NCI-H69 (cell line): ENCODE measurements at regions not wholly inside any gene's neighbourhood (a gene's known extent, or its start where the extent isn't known, plus 50 kb on each side); places are given as distances from the start of the nearest gene placed in this dataset.
"Not testable (repeated sequence)": the region's sequence is repeated elsewhere in the genome, so short reads cannot be mapped to it uniquely, and the experiment has no call there.

ENCODE experiments used
- DNase-seq: peaks from one replicate; lab custom pipeline; 2025; lab: John Stamatoyannopoulos, UW

- DNase-seq = no peak
Observed at GRCh38 chr3:68676136-68676535, 256.2 kb downstream of the TAFA4 start.

GRCh38 chr3:68667346-68667745 lies 265.0 kb downstream of the TAFA4 start:
- DNase-seq = no peak

- peak; percentile 1 for DNase-seq
Observed at GRCh38 chr3:68666429-68667136, 265.8 kb downstream of the TAFA4 start.

GRCh38 chr3:68664276-68664675 lies 268.1 kb downstream of the TAFA4 start:
- DNase-seq = no peak

- no peak for DNase-seq
Observed at GRCh38 chr3:68662176-68662575, 270.2 kb downstream of the TAFA4 start.

- not testable (repeated sequence) for DNase-seq
Observed at GRCh38 chr3:68650657-68651056, 281.7 kb downstream of the TAFA4 start.

- no peak for DNase-seq
Observed at GRCh38 chr3:68648494-68648893, 283.9 kb downstream of the TAFA4 start.

- no peak for DNase-seq
Observed at GRCh38 chr3:68631850-68632545, 300.3 kb downstream of the TAFA4 start.

- no peak for DNase-seq
Observed at GRCh38 chr3:68620211-68620610, 312.1 kb downstream of the TAFA4 start.

GRCh38 chr3:68614087-68614486 lies 318.3 kb downstream of the TAFA4 start:
- no peak for DNase-seq

GRCh38 chr3:68571321-68571720 lies 361.0 kb downstream of the TAFA4 start:
- no peak for DNase-seq

- DNase-seq = no peak
Observed at GRCh38 chr3:68560728-68561127, 371.6 kb downstream of the TAFA4 start.

- no peak for DNase-seq
Observed at GRCh38 chr3:68535782-68536181, 396.6 kb downstream of the TAFA4 start.

GRCh38 chr3:68523330-68523729 lies 409.0 kb downstream of the TAFA4 start:
- DNase-seq = no peak

- no peak for DNase-seq
Observed at GRCh38 chr3:68515237-68515636, 417.1 kb downstream of the TAFA4 start.

GRCh38 chr3:68504201-68504600 lies 428.1 kb downstream of the TAFA4 start:
- no peak for DNase-seq

GRCh38 chr3:68485845-68486244 lies 446.5 kb downstream of the TAFA4 start:
- DNase-seq = not testable (repeated sequence)

- peak; percentile 91 for DNase-seq
Observed at GRCh38 chr3:68485051-68485450, 447.3 kb downstream of the TAFA4 start.

GRCh38 chr3:68483601-68484000 lies 448.7 kb downstream of the TAFA4 start:
- DNase-seq = peak; percentile 82

GRCh38 chr3:68483041-68483440 lies 449.3 kb downstream of the TAFA4 start:
- DNase-seq = peak; percentile 90

- DNase-seq = peak; percentile 47
Observed at GRCh38 chr3:68482565-68482964, 449.8 kb downstream of the TAFA4 start.

- DNase-seq = no peak
Observed at GRCh38 chr3:68479779-68480178, 452.6 kb downstream of the TAFA4 start.

- DNase-seq = no peak
Observed at GRCh38 chr3:68468695-68469375, 463.5 kb downstream of the TAFA4 start.
